Stomach (tissue), 8 donors: ENCODE measurements at regions not wholly inside any gene's neighbourhood (a gene's known extent, or its start where the extent isn't known, plus 50 kb on each side); places are given as distances from the start of the nearest gene placed in this dataset.

Source experiments
- DNase-seq, 2 donors: peaks; one replicate each; pipeline versions ENCODE4 v3.0.0 to v3.0.0-alpha.2; 2013 to 2019
- H3K27ac ChIP-seq, 5 donors: fragments of 200-600 bp in 4 of 5; sonication (generic) in 4 of 5; one replicate each; pipeline ENCODE4 v1.5.1; 2013 to 2019; ENCODE audit warnings: mild to moderate bottlenecking in 1 of 5, moderate library complexity in 1 of 5
- H3K27me3 ChIP-seq, 3 donors: fragments of 200-600 bp; sonication (generic); one replicate each; pipeline ENCODE4 v1.5.1; 2017 to 2019; ENCODE audit warnings: mixed run types in 1 of 3
- H3K36me3 ChIP-seq, 4 donors: fragments of 200-600 bp; sonication (generic); 1 replicate in 3 of 4; 2 replicates in 1 of 4; pipeline ENCODE4 v1.5.1; 2016 to 2019
- H3K4me1 ChIP-seq, 4 donors: fragments of 200-600 bp; sonication (generic); one replicate each; pipeline ENCODE4 v1.5.1; 2016 to 2019
- H3K4me3 ChIP-seq, 4 donors: fragments of 200-600 bp; sonication (generic) in 3 of 4; one replicate each; pipeline ENCODE4 v1.5.1; 2016 to 2019; ENCODE audit warnings: mild to moderate bottlenecking in 1 of 4
- H3K9me3 ChIP-seq, 4 donors: fragments of 200-600 bp; sonication (generic); one replicate each; pipeline ENCODE4 v1.5.1; 2016 to 2019
- EP300 ChIP-seq: sonication (generic); formaldehyde crosslinking; IDR thresholded peaks from one replicate; pipeline ENCODE4 v1.6.1; 2017; ENCODE audit warnings: antibody characterized with exemption
- POLR2A ChIP-seq, 4 donors: fragments of 450-650 bp; IDR thresholded peaks; one replicate each; pipeline ENCODE4 v1.6.1; 2016; ENCODE audit warnings: antibody characterized with exemption in 4 of 4, control low read depth in 2 of 4, mild to moderate bottlenecking in 1 of 4, moderate library complexity in 1 of 4
- POLR2AphosphoS5 ChIP-seq, 3 donors: sonication (generic); formaldehyde crosslinking; IDR thresholded peaks; one replicate each; pipeline ENCODE4 v1.6.1; 2016; ENCODE audit warnings: antibody characterized with exemption in 3 of 3
- WGBS, 5 donors: extraction: QIAGEN DNeasy Blood & Tissue Kit in 3 of 5; methylation state at CpG; one replicate each; pipeline versions ENCODE4 v1.1.5 to v1.1.7; 2013 to 2018; 5-methylcytosine and 5-hydroxymethylcytosine counted together
- intact Hi-C: fragments of 100-400 bp; cut with DNase I; formaldehyde crosslinking; loops from one replicate; pipeline ENCODE4 v1.15.1; 2023; ENCODE audit warnings: low total_unique reads
- TF ChIP-seq, protein P1 (sequence below), 7 experiments: fragments of 450-650 bp in 4 of 7; fragments of 200-600 bp in 3 of 7; sonication (generic) in 3 of 7; IDR thresholded peaks; one replicate each; pipeline ENCODE4 v1.5.1; 2016 to 2019; ENCODE audit warnings: antibody characterized with exemption in 7 of 7, control low read depth in 2 of 7, mild to moderate bottlenecking in 1 of 7
- donor health status: healthy with polysubstance abuse.
- donor health status: Bipolar disorder and iron deficiency.
- donor health status: healthy.

DNA sequence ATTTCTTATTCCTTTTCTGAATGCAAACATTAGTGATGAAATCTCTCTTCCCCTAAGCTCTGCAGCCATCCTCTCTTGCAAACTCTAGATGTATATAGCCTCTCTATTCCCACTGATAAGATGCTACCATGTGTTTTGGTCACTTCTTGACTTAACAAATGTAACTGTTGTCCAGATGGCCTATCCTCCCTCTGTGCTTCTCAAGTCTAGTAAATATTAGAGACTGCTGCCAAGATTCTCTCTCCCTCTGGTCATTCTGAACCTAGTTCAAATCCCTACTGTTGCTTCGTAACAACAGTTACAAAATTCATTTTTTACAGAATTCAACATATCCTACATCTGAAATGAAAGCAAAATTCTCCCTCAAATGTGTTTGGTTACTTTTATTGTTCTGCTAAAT, 156.6 kb downstream of the TXNL1 start:
- no peaks in the 10 kb centered on the region for H3K36me3 ChIP-seq
- intact Hi-C loops: no loop called here
- no peaks in the 10 kb centered on the region for H3K27me3 ChIP-seq
- no peak for TF ChIP-seq POLR2A (IDR thresholded peaks at IDR 0.05)
- TF ChIP-seq EP300: no peak
- TF ChIP-seq POLR2AphosphoS5 (IDR thresholded peaks at IDR 0.05): no peak
- TF ChIP-seq, protein P1, sequence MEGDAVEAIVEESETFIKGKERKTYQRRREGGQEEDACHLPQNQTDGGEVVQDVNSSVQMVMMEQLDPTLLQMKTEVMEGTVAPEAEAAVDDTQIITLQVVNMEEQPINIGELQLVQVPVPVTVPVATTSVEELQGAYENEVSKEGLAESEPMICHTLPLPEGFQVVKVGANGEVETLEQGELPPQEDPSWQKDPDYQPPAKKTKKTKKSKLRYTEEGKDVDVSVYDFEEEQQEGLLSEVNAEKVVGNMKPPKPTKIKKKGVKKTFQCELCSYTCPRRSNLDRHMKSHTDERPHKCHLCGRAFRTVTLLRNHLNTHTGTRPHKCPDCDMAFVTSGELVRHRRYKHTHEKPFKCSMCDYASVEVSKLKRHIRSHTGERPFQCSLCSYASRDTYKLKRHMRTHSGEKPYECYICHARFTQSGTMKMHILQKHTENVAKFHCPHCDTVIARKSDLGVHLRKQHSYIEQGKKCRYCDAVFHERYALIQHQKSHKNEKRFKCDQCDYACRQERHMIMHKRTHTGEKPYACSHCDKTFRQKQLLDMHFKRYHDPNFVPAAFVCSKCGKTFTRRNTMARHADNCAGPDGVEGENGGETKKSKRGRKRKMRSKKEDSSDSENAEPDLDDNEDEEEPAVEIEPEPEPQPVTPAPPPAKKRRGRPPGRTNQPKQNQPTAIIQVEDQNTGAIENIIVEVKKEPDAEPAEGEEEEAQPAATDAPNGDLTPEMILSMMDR (IDR thresholded peaks at IDR 0.05): no peak
- no peak overlapping the region for H3K4me3 ChIP-seq
- H3K27ac ChIP-seq: no peak overlapping the region
- 71 to 97% (median 79%) methylated on average over 1 of the region's 1 CpG for WGBS, 5 donors
- no peak for DNase-seq
- H3K9me3 ChIP-seq: no peaks in the 10 kb centered on the region
- no peaks in the 10 kb centered on the region for H3K4me1 ChIP-seq

DNA sequence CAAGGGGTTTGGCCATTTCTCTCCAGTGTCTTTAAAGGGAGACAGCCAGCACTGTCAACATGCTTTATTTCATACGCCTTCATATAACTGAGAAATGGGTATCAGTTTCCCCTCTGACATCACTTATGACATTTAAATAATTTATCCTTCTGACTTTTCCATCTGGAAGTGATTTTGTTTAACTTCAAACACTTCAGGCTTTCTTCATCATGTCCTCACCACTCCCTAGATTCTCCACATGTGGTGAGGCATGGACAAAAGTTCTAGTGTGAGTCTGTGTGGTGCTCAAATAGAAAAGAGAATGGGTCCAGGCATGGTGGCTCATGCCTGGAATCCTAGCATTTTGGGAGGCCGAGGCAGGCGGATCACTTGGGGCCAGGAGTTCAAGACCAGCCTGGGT, 158.6 kb downstream of the TXNL1 start:
- DNase-seq: no peak
- intact Hi-C loops: no loop called here
- H3K27me3 ChIP-seq: no peaks in the 10 kb centered on the region
- H3K4me3 ChIP-seq: no peak overlapping the region
- TF ChIP-seq POLR2A (IDR thresholded peaks at IDR 0.05) (no peak), EP300 (no peak), POLR2AphosphoS5 (IDR thresholded peaks at IDR 0.05) (no peak)
- TF ChIP-seq, protein P1 (IDR thresholded peaks at IDR 0.05): no peak
- no peaks in the 10 kb centered on the region for H3K36me3 ChIP-seq
- H3K4me1 ChIP-seq: no peaks in the 10 kb centered on the region
- H3K9me3 ChIP-seq: no peaks in the 10 kb centered on the region
- no peak overlapping the region for H3K27ac ChIP-seq
- 89 to 94% (median 93%) methylated on average over 3 of the region's 3 CpGs for WGBS, 5 donors

DNA sequence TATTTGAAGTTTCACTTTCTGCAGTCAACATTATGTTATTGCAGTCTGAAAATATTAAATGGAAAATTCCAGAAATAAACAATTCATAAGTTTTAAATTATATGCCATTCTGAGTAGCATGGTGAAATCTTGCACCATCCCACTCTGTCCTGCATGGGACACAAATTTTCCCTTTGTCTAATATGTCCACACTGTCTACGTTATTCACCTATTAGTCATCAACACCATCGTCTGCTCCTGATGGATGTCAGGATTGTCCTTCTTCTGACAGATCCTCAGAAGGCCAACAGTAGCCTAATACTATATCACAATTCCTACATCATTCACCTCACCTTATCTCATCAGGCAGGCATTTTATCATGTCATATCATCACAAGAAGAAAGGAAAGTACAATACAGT, 163.1 kb downstream of the TXNL1 start:
- Histone ChIP-seq H3K9me3 (no peaks in the 10 kb centered on the region), H3K4me3 (no peak overlapping the region), H3K4me1 (no peaks in the 10 kb centered on the region), H3K36me3 (no peaks in the 10 kb centered on the region), H3K27ac (no peak overlapping the region), H3K27me3 (no peaks in the 10 kb centered on the region)
- DNase-seq: no peak
- intact Hi-C loops: no loop called here
- 71 to 86% (median 78%) methylated on average over 2 of the region's 2 CpGs for WGBS, 5 donors
- TF ChIP-seq, protein P1 (IDR thresholded peaks at IDR 0.05): no peak
- TF ChIP-seq POLR2AphosphoS5 (IDR thresholded peaks at IDR 0.05) (no peak), POLR2A (IDR thresholded peaks at IDR 0.05) (no peak), EP300 (no peak)

DNA sequence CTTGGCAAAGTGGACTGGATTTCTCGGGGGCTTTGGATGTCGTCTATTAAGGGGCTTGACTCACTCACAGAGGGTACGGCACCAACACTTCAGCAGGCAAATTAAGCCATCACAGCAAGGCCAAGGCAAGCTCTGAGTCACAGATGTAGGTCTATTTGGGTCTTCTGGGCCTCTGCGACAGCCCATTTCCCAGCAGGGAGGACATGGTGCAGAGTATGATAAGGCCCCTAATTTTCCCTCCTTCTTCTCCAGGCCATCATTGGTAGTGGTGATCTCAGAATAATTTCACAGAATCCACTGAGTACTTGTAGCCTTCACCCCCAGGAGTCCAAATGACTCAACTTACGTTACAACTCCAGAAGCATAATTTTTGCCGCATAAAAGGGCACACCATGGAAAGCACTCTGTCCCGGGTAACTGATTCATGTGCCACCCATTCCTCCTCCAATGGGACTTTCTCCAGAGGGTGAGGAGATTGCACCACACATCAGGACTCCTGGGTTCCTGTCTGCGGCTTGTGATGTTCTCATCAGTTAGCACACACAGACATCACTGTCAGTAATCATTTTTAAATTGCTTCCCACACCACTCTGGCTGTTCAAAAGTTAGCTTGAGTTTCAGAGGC, 164.9 kb downstream of the TXNL1 start:
- H3K27ac ChIP-seq: no peak overlapping the region
- no peaks in the 10 kb centered on the region for H3K27me3 ChIP-seq
- intact Hi-C loops: no loop called here
- DNase-seq: no peak
- H3K4me1 ChIP-seq: peaks cover 0 to 5% (median 0%) of the 10 kb centered on the region in 4 donors
- WGBS, 5 donors: 83 to 96% (median 88%) methylated on average over 8 of the region's 8 CpGs
- H3K36me3 ChIP-seq: no peaks in the 10 kb centered on the region
- TF ChIP-seq EP300 (no peak), POLR2AphosphoS5 (IDR thresholded peaks at IDR 0.05) (no peak)
- TF ChIP-seq, protein P1 (IDR thresholded peaks at IDR 0.05): no peak
- H3K9me3 ChIP-seq: no peaks in the 10 kb centered on the region
- H3K4me3 ChIP-seq: no peak overlapping the region
